ENCODE measurements at regions not wholly inside any gene's neighbourhood (a gene's known extent, or its start where the extent isn't known, plus 50 kb on each side); places are given as distances from the start of the nearest gene placed in this dataset.

DNA sequence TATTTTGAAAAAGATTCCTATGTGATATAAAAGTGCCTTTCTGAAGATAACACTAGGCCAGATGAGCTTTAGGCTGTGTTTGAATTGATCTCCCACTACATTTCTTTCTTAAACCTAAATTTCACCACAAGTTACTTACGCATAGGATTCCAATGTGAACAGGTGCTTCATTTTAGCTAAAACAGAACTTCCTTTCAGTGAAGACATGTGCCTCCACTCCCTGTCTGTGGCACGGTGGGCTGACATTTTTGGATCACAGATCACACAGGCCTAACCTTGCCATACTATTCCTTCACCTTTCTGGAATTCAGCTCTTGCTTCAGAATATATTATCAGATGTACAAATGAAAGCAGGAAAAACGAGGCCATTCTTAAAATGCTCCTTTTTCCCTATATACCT is 231.8 kb downstream of the SAMD5 start:
- Mint-ChIP-seq H3K4me1 (ENCODE audit: low read depth, unreplicated experiment) (no peaks in the 10 kb centered on the region), H3K9me3 (ENCODE audit: unreplicated experiment) (no peaks in the 10 kb centered on the region), H3K27ac (ENCODE audit: unreplicated experiment) (no peak overlapping the region), H3K27me3 (ENCODE audit: low read depth, unreplicated experiment) (no peaks in the 10 kb centered on the region), H3K4me3 (ENCODE audit: unreplicated experiment) (no peak overlapping the region), H3K36me3 (ENCODE audit: low read depth, unreplicated experiment) (no peaks in the 10 kb centered on the region)
- Histone ChIP-seq H3K9me3 (ENCODE audit: insufficient read depth, low read depth, low read length) (no peaks in the 10 kb centered on the region), H3K4me3 (ENCODE audit: insufficient read depth, low read depth, low read length) (no peak overlapping the region), H3K4me2 (ENCODE audit: low read length) (no peak overlapping the region), H3K4me1 (ENCODE audit: insufficient read depth, low read length) (no peaks in the 10 kb centered on the region), H4K20me1 (ENCODE audit: insufficient read depth, low read length) (no peaks in the 10 kb centered on the region), H3K27me3 (ENCODE audit: insufficient read depth, low read length) (no peaks in the 10 kb centered on the region), H2AFZ (ENCODE audit: low read depth, low read length) (no peak overlapping the region), H3K79me2 (ENCODE audit: insufficient read depth, low read length) (no peaks in the 10 kb centered on the region), H3K36me3 (ENCODE audit: insufficient read depth, low read length) (no peaks in the 10 kb centered on the region), H3K27ac (ENCODE audit: low read depth, low read length) (no peak overlapping the region), H3K9ac (ENCODE audit: low read length) (no peak overlapping the region)
- TF ChIP-seq EZH2 (IDR thresholded peaks at IDR 0.05; ENCODE audit: insufficient read depth, low read length): no peak
- TF ChIP-seq, protein P1, sequence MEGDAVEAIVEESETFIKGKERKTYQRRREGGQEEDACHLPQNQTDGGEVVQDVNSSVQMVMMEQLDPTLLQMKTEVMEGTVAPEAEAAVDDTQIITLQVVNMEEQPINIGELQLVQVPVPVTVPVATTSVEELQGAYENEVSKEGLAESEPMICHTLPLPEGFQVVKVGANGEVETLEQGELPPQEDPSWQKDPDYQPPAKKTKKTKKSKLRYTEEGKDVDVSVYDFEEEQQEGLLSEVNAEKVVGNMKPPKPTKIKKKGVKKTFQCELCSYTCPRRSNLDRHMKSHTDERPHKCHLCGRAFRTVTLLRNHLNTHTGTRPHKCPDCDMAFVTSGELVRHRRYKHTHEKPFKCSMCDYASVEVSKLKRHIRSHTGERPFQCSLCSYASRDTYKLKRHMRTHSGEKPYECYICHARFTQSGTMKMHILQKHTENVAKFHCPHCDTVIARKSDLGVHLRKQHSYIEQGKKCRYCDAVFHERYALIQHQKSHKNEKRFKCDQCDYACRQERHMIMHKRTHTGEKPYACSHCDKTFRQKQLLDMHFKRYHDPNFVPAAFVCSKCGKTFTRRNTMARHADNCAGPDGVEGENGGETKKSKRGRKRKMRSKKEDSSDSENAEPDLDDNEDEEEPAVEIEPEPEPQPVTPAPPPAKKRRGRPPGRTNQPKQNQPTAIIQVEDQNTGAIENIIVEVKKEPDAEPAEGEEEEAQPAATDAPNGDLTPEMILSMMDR (IDR thresholded peaks at IDR 0.05; ENCODE audit: insufficient read depth, low read depth, low read length): no peak
- DNase-seq (ENCODE audit: low read depth): no peak
- FAIRE-seq: no peak

DNA sequence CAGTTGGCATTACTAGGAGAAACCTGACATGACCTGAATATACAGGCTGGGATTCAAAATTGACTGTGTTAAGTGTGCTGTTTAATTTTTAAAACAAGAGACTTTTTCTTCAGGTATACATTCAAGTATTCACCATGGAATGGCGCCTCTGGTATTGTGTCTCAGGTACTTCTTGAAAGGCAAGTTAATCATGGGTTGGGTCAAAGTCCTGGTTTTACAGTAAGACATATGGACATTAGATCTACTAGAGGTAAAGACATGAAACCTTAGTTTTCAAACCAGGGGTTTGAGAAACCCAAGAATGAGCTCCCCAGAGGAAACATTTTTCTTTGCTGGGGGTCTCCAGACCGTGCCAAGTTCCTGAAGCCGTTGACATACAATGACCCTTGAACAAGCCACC is 232.4 kb downstream of the SAMD5 start:
- Mint-ChIP-seq H3K27me3 (ENCODE audit: low read depth, unreplicated experiment) (no peaks in the 10 kb centered on the region), H3K4me1 (ENCODE audit: low read depth, unreplicated experiment) (no peaks in the 10 kb centered on the region), H3K36me3 (ENCODE audit: low read depth, unreplicated experiment) (no peaks in the 10 kb centered on the region), H3K4me3 (ENCODE audit: unreplicated experiment) (no peak overlapping the region), H3K27ac (ENCODE audit: unreplicated experiment) (no peak overlapping the region), H3K9me3 (ENCODE audit: unreplicated experiment) (no peaks in the 10 kb centered on the region)
- no peaks in the 10 kb centered on the region for H3K27me3 ChIP-seq (ENCODE audit: insufficient read depth, low read length)
- H4K20me1 ChIP-seq (ENCODE audit: insufficient read depth, low read length): no peaks in the 10 kb centered on the region
- no peak overlapping the region for H2AFZ ChIP-seq (ENCODE audit: low read depth, low read length)
- no peaks in the 10 kb centered on the region for H3K79me2 ChIP-seq (ENCODE audit: insufficient read depth, low read length)
- H3K27ac ChIP-seq (ENCODE audit: low read depth, low read length): no peak overlapping the region
- DNase-seq (ENCODE audit: low read depth) (no peak), FAIRE-seq (no peak)
- no peak overlapping the region for H3K4me2 ChIP-seq (ENCODE audit: low read length)
- H3K4me1 ChIP-seq (ENCODE audit: insufficient read depth, low read length): no peaks in the 10 kb centered on the region
- H3K4me3 ChIP-seq (ENCODE audit: insufficient read depth, low read depth, low read length): no peak overlapping the region
- no peaks in the 10 kb centered on the region for H3K9me3 ChIP-seq (ENCODE audit: insufficient read depth, low read depth, low read length)
- H3K36me3 ChIP-seq (ENCODE audit: insufficient read depth, low read length): no peaks in the 10 kb centered on the region
- TF ChIP-seq EZH2 (IDR thresholded peaks at IDR 0.05; ENCODE audit: insufficient read depth, low read length): no peak
- TF ChIP-seq, protein P1 (IDR thresholded peaks at IDR 0.05; ENCODE audit: insufficient read depth, low read depth, low read length): no peak
- H3K9ac ChIP-seq (ENCODE audit: low read length): no peak overlapping the region

DNA sequence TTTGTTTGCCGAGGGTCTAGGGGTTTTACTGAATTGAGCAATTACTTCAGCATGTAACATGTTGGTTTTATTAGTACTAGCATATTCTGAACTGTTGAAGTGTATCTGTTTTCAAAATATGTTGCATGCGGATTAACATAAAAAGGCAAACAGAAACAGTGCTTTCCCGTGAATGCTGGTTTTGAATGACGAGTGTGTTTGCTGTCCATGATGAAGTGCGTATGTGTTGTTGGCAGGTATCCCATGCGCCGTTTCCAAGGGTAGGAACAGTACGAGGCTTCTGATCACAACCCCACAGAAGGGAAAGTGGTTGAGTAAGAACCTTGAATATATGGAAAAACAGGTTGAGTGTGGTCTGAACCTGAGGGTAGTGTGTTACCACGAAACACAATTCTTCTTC is 232.9 kb downstream of the SAMD5 start:
- Histone ChIP-seq H3K9me3 (ENCODE audit: insufficient read depth, low read depth, low read length) (no peaks in the 10 kb centered on the region), H3K9ac (ENCODE audit: low read length) (no peak overlapping the region), H2AFZ (ENCODE audit: low read depth, low read length) (no peak overlapping the region), H3K36me3 (ENCODE audit: insufficient read depth, low read length) (no peaks in the 10 kb centered on the region), H3K27me3 (ENCODE audit: insufficient read depth, low read length) (no peaks in the 10 kb centered on the region), H3K4me3 (ENCODE audit: insufficient read depth, low read depth, low read length) (no peak overlapping the region), H3K27ac (ENCODE audit: low read depth, low read length) (no peak overlapping the region), H3K79me2 (ENCODE audit: insufficient read depth, low read length) (no peaks in the 10 kb centered on the region), H4K20me1 (ENCODE audit: insufficient read depth, low read length) (no peaks in the 10 kb centered on the region), H3K4me1 (ENCODE audit: insufficient read depth, low read length) (no peaks in the 10 kb centered on the region), H3K4me2 (ENCODE audit: low read length) (no peak overlapping the region)
- FAIRE-seq (no peak), DNase-seq (ENCODE audit: low read depth) (no peak)
- no peaks in the 10 kb centered on the region for H3K4me1 Mint-ChIP-seq (ENCODE audit: low read depth, unreplicated experiment)
- H3K36me3 Mint-ChIP-seq (ENCODE audit: low read depth, unreplicated experiment): no peaks in the 10 kb centered on the region
- no peaks in the 10 kb centered on the region for H3K9me3 Mint-ChIP-seq (ENCODE audit: unreplicated experiment)
- no peak overlapping the region for H3K4me3 Mint-ChIP-seq (ENCODE audit: unreplicated experiment)
- H3K27ac Mint-ChIP-seq (ENCODE audit: unreplicated experiment): no peak overlapping the region
- no peaks in the 10 kb centered on the region for H3K27me3 Mint-ChIP-seq (ENCODE audit: low read depth, unreplicated experiment)
- TF ChIP-seq, protein P1 (IDR thresholded peaks at IDR 0.05; ENCODE audit: insufficient read depth, low read depth, low read length): no peak
- no peak for TF ChIP-seq EZH2 (IDR thresholded peaks at IDR 0.05; ENCODE audit: insufficient read depth, low read length)

All from astrocyte (in vitro differentiated cells and primary cell).